ENCODE measurements at regions not wholly inside any gene's neighbourhood (a gene's known extent, or its start where the extent isn't known, plus 50 kb on each side); places are given as distances from the start of the nearest gene placed in this dataset.

- no peaks in the 10 kb centered on the region for H3K79me2 ChIP-seq (ENCODE audit: insufficient read depth, low read length)
- Mint-ChIP-seq H3K27me3 (ENCODE audit: low read depth) (peaks cover 3% of the 10 kb centered on the region; the same call in 1 of the 2 replicates), H3K36me3 (ENCODE audit: insufficient read depth in 1 of 3, low read depth in 3 of 3) (peaks cover 2 to 18% (median 4%) of the 10 kb centered on the region in 3 experiments; a peak in 4 of 7 replicates), H3K9me3 (peaks cover 19 to 20% of the 10 kb centered on the region in 2 experiments), H3K27ac (no peak overlapping the region), H3K4me1 (no peaks in the 10 kb centered on the region), H3K4me3 (no peak overlapping the region)
- no peak overlapping the region for H3K4me2 ChIP-seq (ENCODE audit: insufficient read depth, insufficient read length, low read length)
- H3K27me3 ChIP-seq (ENCODE audit: insufficient read depth, low read length), result no peaks in the 10 kb centered on the region
- H3K18ac ChIP-seq (ENCODE audit: insufficient read length, low read depth, low read length), result no peak overlapping the region
- no peak overlapping the region for H2AFZ ChIP-seq (ENCODE audit: low read length)
- H4K8ac ChIP-seq (replicated peaks; ENCODE audit: insufficient read length, low read depth, low read length), result no peak overlapping the region
- H4K5ac ChIP-seq (ENCODE audit: insufficient read length, low read depth, low read length), result no peak overlapping the region
- H3K14ac ChIP-seq (ENCODE audit: insufficient read depth, low read length), result no peak overlapping the region
- H3T11ph ChIP-seq (ENCODE audit: low read length), result no peak overlapping the region
- whole genome bisulfite sequencing (ENCODE audit: extremely low coverage, insufficient read length, low lambda C conversion rate), result no CpG with 5 or more reads among the region's 7 CpGs
- H2BK20ac ChIP-seq (ENCODE audit: low read depth, low read length, poor library complexity, severe bottlenecking), result no peak overlapping the region
- no peaks in the 10 kb centered on the region for H3K79me1 ChIP-seq (ENCODE audit: insufficient read depth, low read depth, low read length, poor library complexity, severe bottlenecking)
- no peaks in the 10 kb centered on the region for H3K4me1 ChIP-seq (ENCODE audit: insufficient read depth, low read length)
- H2BK120ac ChIP-seq (ENCODE audit: low read depth, low read length, poor library complexity, severe bottlenecking), result no peak overlapping the region
- no peaks in the 10 kb centered on the region for H3K23me2 ChIP-seq (ENCODE audit: insufficient read length, low read depth, low read length, poor library complexity, severe bottlenecking)
- H3K4ac ChIP-seq (ENCODE audit: low read depth, low read length), result no peak overlapping the region
- H3K56ac ChIP-seq (ENCODE audit: insufficient read length, low read depth, low read length), result no peak overlapping the region
- no peak overlapping the region for H3K9ac ChIP-seq (ENCODE audit: extremely low read depth, insufficient read length, low read length)
- H2BK5ac ChIP-seq (ENCODE audit: insufficient read length, low read length), result no peak overlapping the region
- no peak overlapping the region for H2BK15ac ChIP-seq (ENCODE audit: low read depth, low read length)
- TF ChIP-seq, protein P1, sequence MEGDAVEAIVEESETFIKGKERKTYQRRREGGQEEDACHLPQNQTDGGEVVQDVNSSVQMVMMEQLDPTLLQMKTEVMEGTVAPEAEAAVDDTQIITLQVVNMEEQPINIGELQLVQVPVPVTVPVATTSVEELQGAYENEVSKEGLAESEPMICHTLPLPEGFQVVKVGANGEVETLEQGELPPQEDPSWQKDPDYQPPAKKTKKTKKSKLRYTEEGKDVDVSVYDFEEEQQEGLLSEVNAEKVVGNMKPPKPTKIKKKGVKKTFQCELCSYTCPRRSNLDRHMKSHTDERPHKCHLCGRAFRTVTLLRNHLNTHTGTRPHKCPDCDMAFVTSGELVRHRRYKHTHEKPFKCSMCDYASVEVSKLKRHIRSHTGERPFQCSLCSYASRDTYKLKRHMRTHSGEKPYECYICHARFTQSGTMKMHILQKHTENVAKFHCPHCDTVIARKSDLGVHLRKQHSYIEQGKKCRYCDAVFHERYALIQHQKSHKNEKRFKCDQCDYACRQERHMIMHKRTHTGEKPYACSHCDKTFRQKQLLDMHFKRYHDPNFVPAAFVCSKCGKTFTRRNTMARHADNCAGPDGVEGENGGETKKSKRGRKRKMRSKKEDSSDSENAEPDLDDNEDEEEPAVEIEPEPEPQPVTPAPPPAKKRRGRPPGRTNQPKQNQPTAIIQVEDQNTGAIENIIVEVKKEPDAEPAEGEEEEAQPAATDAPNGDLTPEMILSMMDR (conservative IDR thresholded peaks at IDR 0.05), result no peak
- no peak overlapping the region for H3K23ac ChIP-seq (ENCODE audit: insufficient read length, low read depth, low read length)
- peaks cover 7% of the 10 kb centered on the region for H3K9me3 ChIP-seq (ENCODE audit: control insufficient read depth, low read depth, low read length)
- H2BK12ac ChIP-seq (ENCODE audit: insufficient read length, low read depth, low read length), result no peak overlapping the region
- H4K20me1 ChIP-seq (ENCODE audit: control insufficient read depth, insufficient read depth, insufficient read length), result no peaks in the 10 kb centered on the region
- DNase-seq, result no peak
- no peak overlapping the region for H2AK5ac ChIP-seq (ENCODE audit: insufficient read length, low read length)
- H4K91ac ChIP-seq (ENCODE audit: insufficient read length, low read depth, low read length), result no peak overlapping the region
- no peak overlapping the region for H3K27ac ChIP-seq (ENCODE audit: insufficient read length, low read depth, low read length)
Observed at GRCh38 chr1:34670982-34671381, 83.9 kb upstream of the GJB5 start.

Data from H9 (cell line).